Smooth muscle cell (in vitro differentiated cells): ENCODE measurements at regions not wholly inside any gene's neighbourhood (a gene's known extent, or its start where the extent isn't known, plus 50 kb on each side); places are given as distances from the start of the nearest gene placed in this dataset.

Source experiments
- DNase-seq: peaks from one replicate; lab custom pipeline; 2025; ENCODE audit not compliant: unreplicated experiment; lab: John Stamatoyannopoulos, UW
- H2AFZ ChIP-seq: fragments of 200-600 bp; sonication (generic); 2 replicates; pipeline ENCODE4 v1.6.0; 2016; ENCODE audit warnings: antibody characterized with exemption, low read depth, mild to moderate bottlenecking
- H3F3A ChIP-seq: fragments of 200-600 bp; sonication (generic); 2 replicates; pipeline ENCODE4 v1.6.0; 2017; ENCODE audit warnings: antibody characterized with exemption, low read depth
- H3K27ac ChIP-seq: fragments of 200-600 bp; sonication (generic); 2 replicates; pipeline ENCODE4 v1.5.1; 2016; ENCODE audit warnings: low read depth, mild to moderate bottlenecking
- H3K27me3 ChIP-seq: fragments of 200-600 bp; sonication (generic); 2 replicates; pipeline ENCODE4 v1.6.1; 2016; ENCODE audit warnings: low read depth, mild to moderate bottlenecking
- H3K36me3 ChIP-seq: fragments of 200-600 bp; sonication (generic); 2 replicates; pipeline ENCODE4 v1.5.1; 2016; ENCODE audit warnings: low read depth
- H3K4me1 ChIP-seq: fragments of 200-600 bp; sonication (generic); 2 replicates; pipeline ENCODE4 v1.5.1; 2016; ENCODE audit warnings: low read depth
- H3K4me2 ChIP-seq: fragments of 200-600 bp; sonication (generic); 2 replicates; pipeline ENCODE4 v1.6.0; 2016; ENCODE audit warnings: mild to moderate bottlenecking
- H3K4me3 ChIP-seq: fragments of 200-600 bp; sonication (generic); 2 replicates; pipeline ENCODE4 v1.5.1; 2016; ENCODE audit warnings: mild to moderate bottlenecking
- H3K79me2 ChIP-seq: fragments of 200-600 bp; sonication (generic); 2 replicates; pipeline ENCODE4 v1.6.0; 2016; ENCODE audit warnings: low read depth, mild to moderate bottlenecking
- H3K9ac ChIP-seq: fragments of 200-600 bp; sonication (generic); 2 replicates; pipeline ENCODE4 v1.6.0; 2016; ENCODE audit warnings: low read depth
- H3K9me3 ChIP-seq: fragments of 200-600 bp; sonication (generic); replicated peaks from 2 replicates; pipeline ENCODE4 v1.5.1; 2016; ENCODE audit warnings: low read depth
- H4K20me1 ChIP-seq: fragments of 200-600 bp; sonication (generic); 2 replicates; pipeline ENCODE4 v1.6.0; 2016; ENCODE audit warnings: low read depth
- WGBS: methylation state at CpG from one replicate; pipeline ENCODE4 v1.1.7; 2016; ENCODE audit warnings: low lambda C conversion rate; 5-methylcytosine and 5-hydroxymethylcytosine counted together
- TF ChIP-seq, protein P1 (sequence below): fragments of 200-600 bp; sonication (generic); IDR thresholded peaks from 2 replicates; pipeline ENCODE4 v1.5.1; 2017; ENCODE audit warnings: borderline replicate concordance, mild to moderate bottlenecking, antibody characterized with exemption; ENCODE audit not compliant: insufficient read depth, poor library complexity, severe bottlenecking

DNA sequence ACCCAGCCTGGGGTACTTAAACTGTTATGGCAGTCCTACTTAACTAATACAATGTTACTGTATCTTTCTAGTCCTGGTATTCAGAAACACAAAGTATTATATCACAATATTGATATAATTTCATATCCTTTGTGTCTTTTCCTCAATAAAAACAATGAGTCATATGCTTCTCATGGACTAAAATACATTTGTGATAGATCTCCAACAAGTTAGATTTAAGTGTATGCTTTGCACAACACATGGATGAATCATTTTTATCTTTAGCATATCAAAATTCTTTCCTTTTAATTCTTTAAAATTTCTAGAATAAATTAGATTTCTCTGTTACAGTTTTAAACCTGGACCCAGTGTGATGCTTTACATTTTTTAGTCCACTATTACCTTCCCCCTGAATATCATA lies 1357.8 kb upstream of the ATXN8OS start:
- no peaks in the 10 kb centered on the region for H3K79me2 ChIP-seq
- no peaks in the 10 kb centered on the region for H3K27me3 ChIP-seq
- no peaks in the 10 kb centered on the region for H3K4me1 ChIP-seq
- TF ChIP-seq, protein P1, sequence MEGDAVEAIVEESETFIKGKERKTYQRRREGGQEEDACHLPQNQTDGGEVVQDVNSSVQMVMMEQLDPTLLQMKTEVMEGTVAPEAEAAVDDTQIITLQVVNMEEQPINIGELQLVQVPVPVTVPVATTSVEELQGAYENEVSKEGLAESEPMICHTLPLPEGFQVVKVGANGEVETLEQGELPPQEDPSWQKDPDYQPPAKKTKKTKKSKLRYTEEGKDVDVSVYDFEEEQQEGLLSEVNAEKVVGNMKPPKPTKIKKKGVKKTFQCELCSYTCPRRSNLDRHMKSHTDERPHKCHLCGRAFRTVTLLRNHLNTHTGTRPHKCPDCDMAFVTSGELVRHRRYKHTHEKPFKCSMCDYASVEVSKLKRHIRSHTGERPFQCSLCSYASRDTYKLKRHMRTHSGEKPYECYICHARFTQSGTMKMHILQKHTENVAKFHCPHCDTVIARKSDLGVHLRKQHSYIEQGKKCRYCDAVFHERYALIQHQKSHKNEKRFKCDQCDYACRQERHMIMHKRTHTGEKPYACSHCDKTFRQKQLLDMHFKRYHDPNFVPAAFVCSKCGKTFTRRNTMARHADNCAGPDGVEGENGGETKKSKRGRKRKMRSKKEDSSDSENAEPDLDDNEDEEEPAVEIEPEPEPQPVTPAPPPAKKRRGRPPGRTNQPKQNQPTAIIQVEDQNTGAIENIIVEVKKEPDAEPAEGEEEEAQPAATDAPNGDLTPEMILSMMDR = no peak
- no peaks in the 10 kb centered on the region for H3F3A ChIP-seq
- H3K4me2 ChIP-seq = no peak overlapping the region
- H4K20me1 ChIP-seq = no peaks in the 10 kb centered on the region
- no peak overlapping the region for H3K9ac ChIP-seq
- no peak overlapping the region for H3K27ac ChIP-seq
- DNase-seq = no peak
- no peaks in the 10 kb centered on the region for H3K9me3 ChIP-seq
- no peak overlapping the region for H3K4me3 ChIP-seq
- H3K36me3 ChIP-seq = no peaks in the 10 kb centered on the region
- no peak overlapping the region for H2AFZ ChIP-seq

DNA sequence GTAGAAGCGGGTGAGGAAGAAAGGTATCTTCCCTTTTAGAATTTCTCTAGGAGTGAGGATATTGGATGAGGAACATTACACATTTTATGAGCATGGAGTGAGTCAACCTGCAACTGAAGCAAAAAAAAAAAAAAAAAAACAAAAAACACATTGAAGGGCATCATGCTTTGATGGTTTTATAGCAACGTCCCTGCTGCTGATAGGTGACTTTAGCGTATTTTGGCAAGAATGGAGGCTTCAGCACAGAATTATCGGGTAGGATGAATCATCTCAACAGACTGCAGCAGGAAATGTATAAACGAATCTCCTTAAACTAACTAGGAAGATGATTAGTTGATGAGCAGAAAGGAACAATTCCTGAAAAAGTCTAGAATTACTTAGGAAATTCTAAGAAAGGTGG lies 1359.6 kb upstream of the ATXN8OS start:
- Histone ChIP-seq H3K79me2 (no peaks in the 10 kb centered on the region), H3F3A (no peaks in the 10 kb centered on the region), H3K4me3 (no peak overlapping the region), H3K4me1 (no peaks in the 10 kb centered on the region), H2AFZ (no peak overlapping the region), H3K4me2 (no peak overlapping the region), H3K36me3 (no peaks in the 10 kb centered on the region), H3K9me3 (no peaks in the 10 kb centered on the region), H4K20me1 (no peaks in the 10 kb centered on the region), H3K27me3 (no peaks in the 10 kb centered on the region), H3K27ac (no peak overlapping the region), H3K9ac (no peak overlapping the region)
- TF ChIP-seq, protein P1 = no peak
- 71% methylated on average over 5 of the region's 5 CpGs for WGBS
- DNase-seq = no peak

DNA sequence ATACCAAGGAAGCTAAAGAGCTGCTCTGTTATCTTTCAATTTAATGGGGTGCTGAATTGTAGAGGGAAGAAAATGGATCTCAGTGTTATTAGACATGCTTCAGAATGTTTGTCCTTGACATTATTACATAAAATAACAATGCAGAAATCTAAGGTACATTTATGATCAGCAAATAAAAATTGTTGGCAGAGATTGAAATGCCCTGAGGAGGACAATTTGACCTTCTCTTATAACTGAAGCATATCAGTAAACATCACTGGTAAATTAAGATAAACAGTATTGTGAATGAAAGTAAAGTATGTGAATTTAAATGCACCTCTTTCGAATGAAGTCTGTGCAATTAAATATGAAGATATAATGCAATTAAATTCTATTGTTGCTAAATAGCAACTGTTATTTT lies 1362.1 kb upstream of the ATXN8OS start:
- no peaks in the 10 kb centered on the region for H3K79me2 ChIP-seq
- H3K4me1 ChIP-seq = no peaks in the 10 kb centered on the region
- TF ChIP-seq, protein P1 = no peak
- H3K4me3 ChIP-seq = no peak overlapping the region
- H3F3A ChIP-seq = no peaks in the 10 kb centered on the region
- no peak overlapping the region for H3K4me2 ChIP-seq
- H3K27me3 ChIP-seq = no peaks in the 10 kb centered on the region
- DNase-seq = no peak
- WGBS = 85% methylated on average over 1 of the region's 1 CpG
- no peaks in the 10 kb centered on the region for H4K20me1 ChIP-seq
- H3K9me3 ChIP-seq = no peaks in the 10 kb centered on the region
- H3K9ac ChIP-seq = no peak overlapping the region
- no peak overlapping the region for H2AFZ ChIP-seq
- H3K27ac ChIP-seq = no peak overlapping the region
- H3K36me3 ChIP-seq = no peaks in the 10 kb centered on the region

DNA sequence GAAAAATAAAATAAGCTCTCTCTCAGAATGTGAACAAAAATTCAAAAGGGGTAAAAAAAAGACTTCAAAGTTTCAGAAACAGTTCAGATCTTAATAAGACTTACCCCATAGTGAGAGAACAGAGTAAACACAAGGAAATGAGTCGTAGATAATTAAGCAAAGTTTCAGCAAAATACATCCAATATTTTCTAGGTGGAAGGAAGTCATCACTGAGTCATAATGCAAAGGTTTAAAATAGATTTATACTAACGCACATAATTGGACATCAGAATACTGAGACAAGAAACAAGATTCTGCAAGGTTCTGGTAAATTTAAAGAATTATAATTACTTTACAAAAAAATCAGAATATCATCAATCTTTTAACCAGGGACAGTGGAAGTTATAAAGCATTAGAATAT lies 1370.7 kb upstream of the ATXN8OS start:
- no peaks in the 10 kb centered on the region for H3K9me3 ChIP-seq
- no peak overlapping the region for H3K27ac ChIP-seq
- H3K27me3 ChIP-seq = no peaks in the 10 kb centered on the region
- H3F3A ChIP-seq = no peaks in the 10 kb centered on the region
- no peaks in the 10 kb centered on the region for H3K79me2 ChIP-seq
- H2AFZ ChIP-seq = peak overlapping the region; percentile 57
- H3K36me3 ChIP-seq = no peaks in the 10 kb centered on the region
- TF ChIP-seq, protein P1 = no peak
- 45% methylated on average over 2 of the region's 2 CpGs for WGBS
- no peak overlapping the region for H3K9ac ChIP-seq
- H4K20me1 ChIP-seq = no peaks in the 10 kb centered on the region
- no peak overlapping the region for H3K4me2 ChIP-seq
- no peak overlapping the region for H3K4me3 ChIP-seq
- peaks cover 6% of the 10 kb centered on the region for H3K4me1 ChIP-seq
- no peak for DNase-seq
